ENCODE measurements at regions not wholly inside any gene's neighbourhood (a gene's known extent, or its start where the extent isn't known, plus 50 kb on each side); places are given as distances from the start of the nearest gene placed in this dataset.

- TF ChIP-seq CTCF (conservative IDR thresholded peaks at IDR 0.05; ENCODE audit: low read length) (no peak), EZH2phosphoT487 (IDR thresholded peaks at IDR 0.05; ENCODE audit: borderline replicate concordance, low read depth, low read length) (no peak)
These were observed 132.8 kb downstream of the PFDN4 start for GRCh38 chr20:54340667-54341081.

All from OCI-LY7 (cell line).